Suprapubic skin (tissue), 3 donors: ENCODE measurements at regions not wholly inside any gene's neighbourhood (a gene's known extent, or its start where the extent isn't known, plus 50 kb on each side); places are given as distances from the start of the nearest gene placed in this dataset.

Experiments
- POLR2AphosphoS5 ChIP-seq, 3 donors: sonication (generic); formaldehyde crosslinking; IDR thresholded peaks; one replicate each; pipeline ENCODE4 v1.6.1; 2017; ENCODE audit warnings: antibody characterized with exemption in 3 of 3
- TF ChIP-seq, protein P1 (sequence below), 2 donors: fragments of 200-600 bp in 1 of 2; fragments of 450-650 bp in 1 of 2; sonication (generic) in 1 of 2; IDR thresholded peaks; one replicate each; pipeline ENCODE4 v1.5.1; 2016 to 2019; ENCODE audit warnings: antibody characterized with exemption in 2 of 2, mild to moderate bottlenecking in 1 of 2, moderate library complexity in 1 of 2

DNA sequence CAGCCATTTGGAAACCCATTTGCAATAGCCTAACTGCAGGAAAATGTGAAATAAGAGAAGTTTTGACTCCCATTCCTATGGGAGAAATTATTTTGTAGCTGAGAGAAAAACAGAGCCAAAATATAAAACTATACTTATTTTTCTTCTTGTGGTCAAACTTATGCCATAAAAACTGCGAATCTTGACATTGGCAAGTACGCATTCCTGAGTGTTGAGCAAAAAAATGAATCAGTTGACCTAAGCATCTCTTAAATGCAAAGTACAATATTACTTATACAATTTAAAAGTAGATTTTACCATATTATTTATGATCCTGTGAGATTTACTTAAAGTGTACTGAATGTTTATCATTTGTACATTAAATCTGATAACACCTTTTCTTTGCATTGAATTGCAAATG is 50.1 kb upstream of the CMC1 start:
- TF ChIP-seq, protein P1, sequence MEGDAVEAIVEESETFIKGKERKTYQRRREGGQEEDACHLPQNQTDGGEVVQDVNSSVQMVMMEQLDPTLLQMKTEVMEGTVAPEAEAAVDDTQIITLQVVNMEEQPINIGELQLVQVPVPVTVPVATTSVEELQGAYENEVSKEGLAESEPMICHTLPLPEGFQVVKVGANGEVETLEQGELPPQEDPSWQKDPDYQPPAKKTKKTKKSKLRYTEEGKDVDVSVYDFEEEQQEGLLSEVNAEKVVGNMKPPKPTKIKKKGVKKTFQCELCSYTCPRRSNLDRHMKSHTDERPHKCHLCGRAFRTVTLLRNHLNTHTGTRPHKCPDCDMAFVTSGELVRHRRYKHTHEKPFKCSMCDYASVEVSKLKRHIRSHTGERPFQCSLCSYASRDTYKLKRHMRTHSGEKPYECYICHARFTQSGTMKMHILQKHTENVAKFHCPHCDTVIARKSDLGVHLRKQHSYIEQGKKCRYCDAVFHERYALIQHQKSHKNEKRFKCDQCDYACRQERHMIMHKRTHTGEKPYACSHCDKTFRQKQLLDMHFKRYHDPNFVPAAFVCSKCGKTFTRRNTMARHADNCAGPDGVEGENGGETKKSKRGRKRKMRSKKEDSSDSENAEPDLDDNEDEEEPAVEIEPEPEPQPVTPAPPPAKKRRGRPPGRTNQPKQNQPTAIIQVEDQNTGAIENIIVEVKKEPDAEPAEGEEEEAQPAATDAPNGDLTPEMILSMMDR (IDR thresholded peaks at IDR 0.05): no peak
- no peak for TF ChIP-seq POLR2AphosphoS5 (IDR thresholded peaks at IDR 0.05)
